ENCODE measurements at regions not wholly inside any gene's neighbourhood (a gene's known extent, or its start where the extent isn't known, plus 50 kb on each side); places are given as distances from the start of the nearest gene placed in this dataset.

- no peak for DNase-seq (ENCODE audit: extremely low spot score)
- POLR2A ChIA-PET: no interaction called here
- TF ChIP-seq L3MBTL2 (conservative IDR thresholded peaks at IDR 0.05): no peak
- no peak for TF ChIP-seq NFRKB (IDR thresholded peaks at IDR 0.05)
- TF ChIP-seq HDGF (IDR thresholded peaks at IDR 0.05; ENCODE audit: borderline replicate concordance): no peak
- no peak for TF ChIP-seq BHLHE40 (IDR thresholded peaks at IDR 0.05; ENCODE audit: borderline replicate concordance)
- TF ChIP-seq SUZ12 (IDR thresholded peaks at IDR 0.05): no peak
- TF ChIP-seq ZNF384 (IDR thresholded peaks at IDR 0.05): no peak
- TF ChIP-seq FOXK2 (IDR thresholded peaks at IDR 0.05): no peak
- no peak for TF ChIP-seq PKNOX1 (IDR thresholded peaks at IDR 0.05)
- no peak for TF ChIP-seq ELF4 (IDR thresholded peaks at IDR 0.05)
- CTCF ChIA-PET: no interaction called here
These were observed 330.3 kb downstream of the HTR1B start for GRCh38 chr6:77133031-77133430.

- POLR2A ChIA-PET: no interaction called here
- no peak for TF ChIP-seq ELF4 (IDR thresholded peaks at IDR 0.05)
- TF ChIP-seq TARDBP (IDR thresholded peaks at IDR 0.05): no peak
- TF ChIP-seq LEF1 (IDR thresholded peaks at IDR 0.05; ENCODE audit: borderline replicate concordance): no peak
- no peak for TF ChIP-seq FOXK2 (IDR thresholded peaks at IDR 0.05)
- no peak for TF ChIP-seq L3MBTL2 (conservative IDR thresholded peaks at IDR 0.05)
- TF ChIP-seq FOXA1 (IDR thresholded peaks at IDR 0.05): no peak
- no peak for TF ChIP-seq ZNF384 (IDR thresholded peaks at IDR 0.05)
- no peak for TF ChIP-seq FOXM1 (IDR thresholded peaks at IDR 0.05; ENCODE audit: borderline replicate concordance)
- no peak for TF ChIP-seq ARNT (IDR thresholded peaks at IDR 0.05)
- TF ChIP-seq CTBP1 (IDR thresholded peaks at IDR 0.05; ENCODE audit: borderline replicate concordance): no peak
- TF ChIP-seq BHLHE40 (IDR thresholded peaks at IDR 0.05; ENCODE audit: borderline replicate concordance): no peak
- TF ChIP-seq SUZ12 (IDR thresholded peaks at IDR 0.05): no peak
- no peak for TF ChIP-seq NFRKB (IDR thresholded peaks at IDR 0.05)
- TF ChIP-seq SP1 (IDR thresholded peaks at IDR 0.05): no peak
- no peak for TF ChIP-seq PKNOX1 (IDR thresholded peaks at IDR 0.05)
- TF ChIP-seq HDGF (IDR thresholded peaks at IDR 0.05; ENCODE audit: borderline replicate concordance): no peak
- DNase-seq (ENCODE audit: extremely low spot score): no peak
- CTCF ChIA-PET: no interaction called here
These were observed 331.9 kb downstream of the HTR1B start for GRCh38 chr6:77131426-77131825.

GRCh38 chr6:77124604-77125003 lies 338.7 kb downstream of the HTR1B start:
- no peak for DNase-seq (ENCODE audit: extremely low spot score)
- CTCF ChIA-PET: no interaction called here

GRCh38 chr6:77123527-77123926 lies 339.8 kb downstream of the HTR1B start:
- CTCF ChIA-PET: no interaction called here
- POLR2A ChIA-PET: no interaction called here
- DNase-seq (ENCODE audit: extremely low spot score): no peak
- TF ChIP-seq FOXA1 (IDR thresholded peaks at IDR 0.05) (no peak), ELF4 (IDR thresholded peaks at IDR 0.05) (no peak), TARDBP (IDR thresholded peaks at IDR 0.05) (no peak), SP1 (IDR thresholded peaks at IDR 0.05) (no peak), NFRKB (IDR thresholded peaks at IDR 0.05) (no peak), CTBP1 (IDR thresholded peaks at IDR 0.05; ENCODE audit: borderline replicate concordance) (no peak)

More at GRCh38 chr6:77124604-77125003, 338.7 kb downstream of the HTR1B start:
- POLR2A ChIA-PET: no interaction called here
- TF ChIP-seq FOXA1 (IDR thresholded peaks at IDR 0.05): no peak
- no peak for TF ChIP-seq TARDBP (IDR thresholded peaks at IDR 0.05)
- no peak for TF ChIP-seq BHLHE40 (IDR thresholded peaks at IDR 0.05; ENCODE audit: borderline replicate concordance)
- no peak for TF ChIP-seq SP1 (IDR thresholded peaks at IDR 0.05)
- no peak for TF ChIP-seq ARNT (IDR thresholded peaks at IDR 0.05)

GRCh38 chr6:77106992-77107391 lies 356.3 kb downstream of the HTR1B start:
- no peak for DNase-seq (ENCODE audit: extremely low spot score)
- TF ChIP-seq ELF4 (IDR thresholded peaks at IDR 0.05) (no peak), CTBP1 (IDR thresholded peaks at IDR 0.05; ENCODE audit: borderline replicate concordance) (no peak), HDGF (IDR thresholded peaks at IDR 0.05; ENCODE audit: borderline replicate concordance) (no peak), L3MBTL2 (conservative IDR thresholded peaks at IDR 0.05) (no peak), PKNOX1 (IDR thresholded peaks at IDR 0.05) (no peak), LEF1 (IDR thresholded peaks at IDR 0.05; ENCODE audit: borderline replicate concordance) (no peak), ARNT (IDR thresholded peaks at IDR 0.05) (no peak), TARDBP (IDR thresholded peaks at IDR 0.05) (no peak), FOXA1 (IDR thresholded peaks at IDR 0.05) (no peak), NFRKB (IDR thresholded peaks at IDR 0.05) (no peak), ZNF384 (IDR thresholded peaks at IDR 0.05) (no peak), BHLHE40 (IDR thresholded peaks at IDR 0.05; ENCODE audit: borderline replicate concordance) (no peak)
- ChIA-PET CTCF (no interaction called here), POLR2A (no interaction called here)

GRCh38 chr6:77105091-77105490 lies 358.2 kb downstream of the HTR1B start:
- DNase-seq (ENCODE audit: extremely low spot score): no peak
- ChIA-PET CTCF (no interaction called here), POLR2A (no interaction called here)
- TF ChIP-seq ZNF384 (IDR thresholded peaks at IDR 0.05) (no peak), SP1 (IDR thresholded peaks at IDR 0.05) (no peak), FOXK2 (IDR thresholded peaks at IDR 0.05) (no peak), FOXA1 (IDR thresholded peaks at IDR 0.05) (no peak), PKNOX1 (IDR thresholded peaks at IDR 0.05) (no peak), L3MBTL2 (conservative IDR thresholded peaks at IDR 0.05) (no peak), NFRKB (IDR thresholded peaks at IDR 0.05) (no peak), FOXM1 (IDR thresholded peaks at IDR 0.05; ENCODE audit: borderline replicate concordance) (no peak), CTBP1 (IDR thresholded peaks at IDR 0.05; ENCODE audit: borderline replicate concordance) (no peak), BHLHE40 (IDR thresholded peaks at IDR 0.05; ENCODE audit: borderline replicate concordance) (no peak), HDGF (IDR thresholded peaks at IDR 0.05; ENCODE audit: borderline replicate concordance) (no peak), LEF1 (IDR thresholded peaks at IDR 0.05; ENCODE audit: borderline replicate concordance) (no peak), ARNT (IDR thresholded peaks at IDR 0.05) (no peak), ELF4 (IDR thresholded peaks at IDR 0.05) (no peak), TARDBP (IDR thresholded peaks at IDR 0.05) (no peak), SUZ12 (IDR thresholded peaks at IDR 0.05) (no peak)

Measured in HEK293T (cell line).